K562 (cell line): ENCODE measurements at regions not wholly inside any gene's neighbourhood (a gene's known extent, or its start where the extent isn't known, plus 50 kb on each side); places are given as distances from the start of the nearest gene placed in this dataset.

Experiments used
- ATAC-seq: fragments of 200-7000 bp; cut with Tn5 transposase; 3 replicates; pipeline ENCODE4 v1.9.1; 2020; ENCODE audit warnings: moderate library complexity
- BruUV-seq: library from RNA; stranded (reverse); fragments of 400-500 nt; replicated peaks from 2 replicates; lab custom pipeline; 2021; lab: Mats Ljungman, UMichigan
- CTCF ChIA-PET: fragments of 300-600 bp; formaldehyde crosslinking; extraction: SDS; loops from one replicate; lab custom pipeline; 2021; ENCODE audit warnings: low intra/inter-chr PET ratio; lab: Yijun Ruan, JAX
- POLR2A ChIA-PET: fragments of 300-600, 350-650 bp; sonication (Branson Sonifier 250); formaldehyde crosslinking; extraction: SDS; loops from one replicate; lab custom pipeline; 2021; ENCODE audit warnings: antibody characterized with exemption, inconsistent platforms; lab: Yijun Ruan, JAX
- DNase-seq, 4 experiments: peaks; one replicate each; pipeline versions ENCODE4 v3.0.0 to v3.0.0-alpha.2; 2011 to 2018; ENCODE audit warnings: low spot score in 3 of 4, mixed read lengths in 3 of 4; ENCODE audit errors: extremely low read depth in 1 of 4
- FAIRE-seq: peaks from 2 replicates; lab custom pipeline; 2011; peaks lifted over from hg19 to GRCh38; lab: Jason Lieb, UNC
- H2AFZ ChIP-seq: 2 replicates; pipeline ENCODE4 v1.6.0; 2011; ENCODE audit warnings: low read depth, low read length, control low read depth, inconsistent platforms
- H3K27ac ChIP-seq: fragments of 200-600 bp; 3 replicates; pipeline ENCODE4 v1.8.0; 2011; ENCODE audit warnings: low read depth, mild to moderate bottlenecking, control low read depth, inconsistent platforms, low read length, moderate library complexity, mixed read lengths; ENCODE audit errors: extremely low read depth
- H3K27me3 ChIP-seq, 2 experiments: fragments of 300-600 bp in 1 of 2; 2 replicates in 1 of 2; 3 replicates in 1 of 2; pipeline versions ENCODE4 v1.6.0 to v1.8.0; 2011; ENCODE audit warnings: inconsistent platforms in 2 of 2, low read length in 2 of 2, mild to moderate bottlenecking in 1 of 2, mixed read lengths in 1 of 2, moderate library complexity in 1 of 2; ENCODE audit not compliant: control insufficient read depth in 2 of 2, insufficient read depth in 2 of 2
- H3K36me3 ChIP-seq: fragments of 300-600 bp; 3 replicates; pipeline ENCODE4 v1.8.0; 2011; ENCODE audit warnings: mild to moderate bottlenecking, low read length, inconsistent platforms; ENCODE audit not compliant: control insufficient read depth, insufficient read depth
- H3K4me1 ChIP-seq, 2 experiments: fragments of 200-600 bp in 1 of 2; replicated peaks in 1 of 2; 2 replicates in 1 of 2; 3 replicates in 1 of 2; pipeline versions ENCODE4 v1.5.1 to v1.8.0; 2011; ENCODE audit warnings: inconsistent platforms in 2 of 2, low read length in 2 of 2, mild to moderate bottlenecking in 1 of 2, mixed read lengths in 1 of 2, moderate library complexity in 1 of 2; ENCODE audit not compliant: control insufficient read depth in 2 of 2, insufficient read depth in 2 of 2
- H3K4me2 ChIP-seq: 2 replicates; pipeline ENCODE4 v1.6.1; 2011; ENCODE audit warnings: low read length, control low read depth, inconsistent platforms, mixed read lengths; ENCODE audit not compliant: insufficient read depth
- H3K4me3 ChIP-seq: fragments of 200-600 bp; sonication (generic), shearing (Covaris generic); 2 replicates; pipeline ENCODE4 v1.5.1; 2016; ENCODE audit warnings: control low read depth, inconsistent platforms
- H3K79me2 ChIP-seq: fragments of 200-600 bp; 3 replicates; pipeline ENCODE4 v1.8.0; 2011; ENCODE audit warnings: low read length, inconsistent platforms; ENCODE audit not compliant: control insufficient read depth, insufficient read depth
- H3K9ac ChIP-seq, 2 experiments: 2 replicates each; pipeline versions ENCODE4 v1.6.0 to v1.6.1; 2011; ENCODE audit warnings: low read depth in 2 of 2, low read length in 2 of 2, control low read depth in 1 of 2, inconsistent platforms in 1 of 2, mild to moderate bottlenecking in 1 of 2, mixed read lengths in 1 of 2; ENCODE audit not compliant: insufficient read depth in 1 of 2
- H3K9me1 ChIP-seq: one replicate; pipeline ENCODE4 v1.6.0; 2011; ENCODE audit warnings: inconsistent platforms, mild to moderate bottlenecking, low read length, moderate library complexity; ENCODE audit not compliant: control insufficient read depth, insufficient read depth
- H3K9me3 ChIP-seq: replicated peaks from 2 replicates; pipeline ENCODE4 v1.5.1; 2011; ENCODE audit warnings: low read depth, low read length, inconsistent platforms; ENCODE audit not compliant: control insufficient read depth, insufficient read depth
- H4K20me1 ChIP-seq: replicated peaks from 2 replicates; pipeline ENCODE4 v1.6.1; 2011; ENCODE audit warnings: low read length, inconsistent platforms, mixed read lengths; ENCODE audit not compliant: control insufficient read depth, insufficient read depth
- ADNP ChIP-seq: fragments of 200-800 bp; sonication (Bioruptor generic); IDR thresholded peaks from 2 replicates; pipeline ENCODE4 v1.6.1; 2016; ENCODE audit warnings: missing genetic modification characterization, missing compliant biosample characterization
- CBX1 ChIP-seq: sonication (generic); IDR thresholded peaks from 2 replicates; pipeline ENCODE4 v1.6.1; 2016; ENCODE audit warnings: antibody characterized with exemption, low read depth, mild to moderate bottlenecking
- CHD4 ChIP-seq: fragments of 200-600 bp; sonication (generic); IDR thresholded peaks from 3 replicates; pipeline ENCODE4 v1.6.1; 2012; ENCODE audit warnings: low read depth, mild to moderate bottlenecking, mixed read lengths, low read length, inconsistent platforms; ENCODE audit not compliant: insufficient read depth, insufficient replicate concordance, poor library complexity, severe bottlenecking
- FOXA3 ChIP-seq, 2 experiments: fragments of 450-650 bp in 1 of 2; sonication (generic) in 1 of 2; formaldehyde crosslinking; IDR thresholded peaks in 1 of 2; conservative IDR thresholded peaks in 1 of 2; 2 replicates each; pipeline versions ENCODE4 v1.4.0 to v1.8.0; 2020 to 2022; ENCODE audit warnings: mild to moderate bottlenecking in 2 of 2, missing genetic modification reagents in 1 of 2
- KDM1A ChIP-seq, 2 experiments: fragments of 450-650 bp; IDR thresholded peaks; 2 replicates each; pipeline ENCODE4 v1.6.1; 2016; ENCODE audit warnings: mild to moderate bottlenecking in 2 of 2
- PTRF ChIP-seq: fragments of 450-650 bp; IDR thresholded peaks from 2 replicates; pipeline ENCODE4 v1.6.1; 2016; ENCODE audit warnings: mild to moderate bottlenecking, missing genetic modification characterization, missing compliant biosample characterization
- RERE ChIP-seq: sonication (generic); formaldehyde crosslinking; IDR thresholded peaks from 2 replicates; pipeline ENCODE4 v1.8.0; 2023; ENCODE audit warnings: missing genetic modification reagents, mild to moderate bottlenecking, borderline replicate concordance
- SP1 ChIP-seq: sonication (generic); formaldehyde crosslinking; IDR thresholded peaks from 2 replicates; pipeline ENCODE4 v1.8.1; 2022; ENCODE audit warnings: mild to moderate bottlenecking, missing genetic modification reagents
- TFAP4 ChIP-seq: sonication (generic); formaldehyde crosslinking; IDR thresholded peaks from 2 replicates; pipeline ENCODE4 v1.8.0; 2022; ENCODE audit warnings: missing genetic modification reagents, mild to moderate bottlenecking, moderate library complexity, borderline replicate concordance
- ZFP91 ChIP-seq: sonication (generic); formaldehyde crosslinking; IDR thresholded peaks from 2 replicates; pipeline ENCODE4 v1.8.0; 2022; ENCODE audit warnings: mild to moderate bottlenecking, missing genetic modification reagents
- ZNF277 ChIP-seq: fragments of 250-450 bp; sonication (Bioruptor Pico); IDR thresholded peaks from 2 replicates; pipeline ENCODE4 v1.8.0; 2022; ENCODE audit warnings: inconsistent platforms, mild to moderate bottlenecking, moderate library complexity, borderline replicate concordance
- ZNF717 ChIP-seq: fragments of 250-450 bp; sonication (Bioruptor Pico); IDR thresholded peaks from 2 replicates; pipeline ENCODE4 v1.5.0; 2021
- WGBS: fragments of 100-300 bp; shearing (Covaris generic); methylation state at CpG from one replicate; pipeline ENCODE4 v1.1.6; 2016; ENCODE audit warnings: low coverage, mixed read lengths; ENCODE audit not compliant: insufficient coverage; ENCODE audit errors: missing lambda C conversion rate; 5-methylcytosine and 5-hydroxymethylcytosine counted together
- in situ Hi-C: fragments of 300-500 bp; cut with MboI; formaldehyde crosslinking; loops from 4 replicates; pipeline ENCODE4 v1.15.0; 2018; ENCODE audit warnings: inconsistent platforms, mixed read lengths
- intact Hi-C: fragments of 100-400 bp; cut with micrococcal nuclease; formaldehyde crosslinking; loops from 2 replicates; pipeline ENCODE4 v1.14.2; 2022

- H4K20me1 ChIP-seq, result peaks cover 4% of the 10 kb centered on the region; the same call in 1 of the 2 replicates
- peaks cover 3% of the 10 kb centered on the region; the same call in 2 of the 3 replicates for H3K79me2 ChIP-seq
- no peaks in the 10 kb centered on the region for H3K9me3 ChIP-seq
- no peaks in the 10 kb centered on the region for H3K36me3 ChIP-seq
- no peak overlapping the region for H3K27ac ChIP-seq
- H3K9me1 ChIP-seq, result no peaks in the 10 kb centered on the region
- no TSS peak for BruUV-seq
- ChIA-PET POLR2A (interaction anchor here (0.7 to 1.3 kb wide), 6 partner anchors 16 to 245 kb away, joined by 3 to 4 read pairs (median 3); no protein-coding TSS in a partner anchor), CTCF (no interaction called here)
- peaks cover 2 to 68% of the 10 kb centered on the region in 2 experiments; a peak in 2 of 5 replicates for H3K4me1 ChIP-seq
- ATAC-seq (no peak), DNase-seq (peak in 1 of 4 experiments; percentile 43), FAIRE-seq (no peak)
- H3K27me3 ChIP-seq, result no peaks in the 10 kb centered on the region
- no peak overlapping the region for H3K4me3 ChIP-seq
- H3K9ac ChIP-seq, result peak overlapping the region in 1 of 2 experiments; percentile 31; a peak in 1 of 4 replicates
- intact Hi-C loops (no loop called here), in situ Hi-C loops (no loop called here)
- H2AFZ ChIP-seq, result no peak overlapping the region
- 86% methylated on average over 14 of the region's 14 CpGs for WGBS
- no peak overlapping the region for H3K4me2 ChIP-seq
- TF ChIP-seq RERE (CRISPR knock-in tag), result no peak
- peak; percentile 65; the same call in 1 of the 2 replicates for TF ChIP-seq ADNP
- TF ChIP-seq FOXA3 (CRISPR knock-in tag; conservative IDR thresholded peaks at IDR 0.05 in 1 of 2, IDR thresholded peaks at IDR 0.05 in 1 of 2), result 0 out of 4 replicates have a peak, but pooled peaks of 1 of the 2 experiments have one; percentile 56
- TF ChIP-seq ZFP91, result 0 out of 2 replicates have a peak, but pooled peaks have one; percentile 31
- no peak for TF ChIP-seq TFAP4 (CRISPR knock-in tag)
- TF ChIP-seq CHD4, result peak; percentile 65
- TF ChIP-seq PTRF, result no peak
- no peak for TF ChIP-seq ZNF717 (CRISPR knock-in tag)
- 0 out of 2 replicates have a peak, but pooled peaks have one; percentile 34 for TF ChIP-seq SP1 (CRISPR knock-in tag)
- peak; percentile 65 to 79 for TF ChIP-seq KDM1A (IDR thresholded peaks at IDR 0.05)
- no peak for TF ChIP-seq ZNF277 (CRISPR knock-in tag)
- TF ChIP-seq CBX1, result peak; percentile 76; the same call in 1 of the 2 replicates
These were observed 167.3 kb upstream of the GSE1 start for GRCh38 chr16:85445779-85446222.
